GM23338 (cell line): ENCODE measurements at regions not wholly inside any gene's neighbourhood (a gene's known extent, or its start where the extent isn't known, plus 50 kb on each side); places are given as distances from the start of the nearest gene placed in this dataset.

Source experiments
- ATAC-seq: fragments of 200-7000 bp; cut with Tn5 transposase; 3 replicates; pipeline ENCODE4 v1.9.1; 2020
- DNase-seq: peaks from one replicate; pipeline ENCODE4 v3.0.0-alpha.2; 2015; ENCODE audit warnings: low spot score
- H2AFZ ChIP-seq: fragments of 200-600 bp; sonication (generic); 2 replicates; pipeline ENCODE4 v1.8.0; 2016; ENCODE audit warnings: antibody characterized with exemption, mild to moderate bottlenecking, moderate library complexity
- H3F3A ChIP-seq: fragments of 200-600 bp; sonication (generic); replicated peaks from 2 replicates; pipeline ENCODE4 v1.8.0; 2017; ENCODE audit warnings: antibody characterized with exemption, mixed run types, low read depth
- H3K27ac ChIP-seq: fragments of 200-600 bp; sonication (generic); 2 replicates; pipeline ENCODE4 v1.6.1; 2016; ENCODE audit warnings: low read depth
- H3K27me3 ChIP-seq: fragments of 200-600 bp; sonication (generic); 2 replicates; pipeline ENCODE4 v1.8.0; 2016; ENCODE audit warnings: mild to moderate bottlenecking, mixed run types, moderate library complexity; ENCODE audit not compliant: insufficient read depth
- H3K36me3 ChIP-seq: fragments of 200-600 bp; sonication (generic); 2 replicates; pipeline ENCODE4 v1.8.0; 2016; ENCODE audit warnings: mild to moderate bottlenecking; ENCODE audit not compliant: insufficient read depth
- H3K4me1 ChIP-seq: fragments of 200-600 bp; sonication (generic); 2 replicates; pipeline ENCODE4 v1.8.0; 2016; ENCODE audit warnings: mild to moderate bottlenecking, moderate library complexity; ENCODE audit not compliant: insufficient read depth
- H3K4me2 ChIP-seq: fragments of 200-600 bp; sonication (generic); 2 replicates; pipeline ENCODE4 v1.7.1; 2017; ENCODE audit warnings: mixed run types
- H3K4me3 ChIP-seq: fragments of 200-600 bp; sonication (generic); 2 replicates; pipeline ENCODE4 v1.6.1; 2016; ENCODE audit warnings: mixed run types
- H3K79me2 ChIP-seq: fragments of 200-600 bp; sonication (generic); replicated peaks from 2 replicates; pipeline ENCODE4 v1.8.0; 2017; ENCODE audit warnings: mild to moderate bottlenecking; ENCODE audit not compliant: insufficient read depth
- H3K9me2 ChIP-seq: fragments of 200-600 bp; sonication (generic); 2 replicates; pipeline ENCODE4 v1.8.0; 2017; ENCODE audit not compliant: insufficient read depth
- H4K20me1 ChIP-seq: fragments of 200-600 bp; sonication (generic); replicated peaks from 2 replicates; pipeline ENCODE4 v1.8.0; 2017; ENCODE audit warnings: mild to moderate bottlenecking; ENCODE audit not compliant: insufficient read depth
- H3K27ac Mint-ChIP-seq: 2 replicates; pipeline ENCODE4 v1.8.0; 2020; ENCODE audit warnings: inconsistent platforms, mild to moderate bottlenecking, moderate library complexity, mixed read lengths
- H3K27me3 Mint-ChIP-seq: 3 replicates; pipeline ENCODE4 v1.8.0; 2022; ENCODE audit warnings: low read depth, mild to moderate bottlenecking, moderate library complexity, mixed read lengths, inconsistent platforms; ENCODE audit not compliant: insufficient read depth, poor library complexity
- H3K36me3 Mint-ChIP-seq: 3 replicates; pipeline ENCODE4 v1.8.0; 2021; ENCODE audit warnings: low read depth, mild to moderate bottlenecking, inconsistent platforms, moderate library complexity, mixed read lengths
- H3K4me1 Mint-ChIP-seq: 3 replicates; pipeline ENCODE4 v1.8.0; 2020; ENCODE audit warnings: mild to moderate bottlenecking, inconsistent platforms, mixed read lengths
- H3K4me3 Mint-ChIP-seq: 3 replicates; pipeline ENCODE4 v1.8.0; 2021; ENCODE audit warnings: moderate library complexity, mild to moderate bottlenecking, inconsistent platforms, mixed read lengths
- H3K9me3 Mint-ChIP-seq: 3 replicates; pipeline ENCODE4 v1.8.0; 2020; ENCODE audit warnings: moderate library complexity, mild to moderate bottlenecking, inconsistent platforms, mixed read lengths
- CREB1 ChIP-seq: fragments of 250-450 bp; sonication (Bioruptor Pico); IDR thresholded peaks from 2 replicates; pipeline ENCODE4 v1.5.0; 2020; ENCODE audit warnings: low read depth, mild to moderate bottlenecking, moderate library complexity
- EZH2 ChIP-seq: fragments of 200-600 bp; sonication (generic); IDR thresholded peaks from one replicate; pipeline ENCODE4 v1.8.0; 2017; ENCODE audit warnings: antibody characterized with exemption, mild to moderate bottlenecking, low read depth; ENCODE audit not compliant: unreplicated experiment
- EZH2phosphoT487 ChIP-seq: fragments of 200-600 bp; sonication (generic); IDR thresholded peaks from one replicate; pipeline ENCODE4 v1.8.1; 2018; ENCODE audit warnings: antibody characterized with exemption; ENCODE audit not compliant: unreplicated experiment
- JUNB ChIP-seq: IDR thresholded peaks from one replicate; pipeline ENCODE4 v1.6.1; 2016; ENCODE audit warnings: antibody characterized with exemption; ENCODE audit not compliant: unreplicated experiment
- NANOG ChIP-seq: IDR thresholded peaks from 2 replicates; pipeline ENCODE4 v1.6.1; 2016; ENCODE audit warnings: antibody characterized with exemption, borderline replicate concordance
- POLR2AphosphoS5 ChIP-seq: IDR thresholded peaks from 2 replicates; pipeline ENCODE4 v1.6.1; 2016; ENCODE audit warnings: antibody characterized with exemption, low read depth
- REST ChIP-seq: IDR thresholded peaks from one replicate; pipeline ENCODE4 v1.6.1; 2018; ENCODE audit warnings: antibody characterized with exemption; ENCODE audit not compliant: unreplicated experiment
- STAT1 ChIP-seq: IDR thresholded peaks from one replicate; pipeline ENCODE4 v1.6.1; 2016; ENCODE audit warnings: antibody characterized with exemption; ENCODE audit not compliant: unreplicated experiment
- ZNF114 ChIP-seq: fragments of 250-450 bp; sonication (Bioruptor Pico); IDR thresholded peaks from 2 replicates; pipeline ENCODE4 v1.5.0; 2020; ENCODE audit warnings: mild to moderate bottlenecking, moderate library complexity
- ZNF331 ChIP-seq: fragments of 250-450 bp; sonication (Bioruptor Pico); IDR thresholded peaks from 2 replicates; pipeline ENCODE4 v1.5.0; 2020; ENCODE audit warnings: low read depth, mild to moderate bottlenecking, moderate library complexity
- TF ChIP-seq, protein P1 (sequence below), 2 experiments: fragments of 200-600 bp in 1 of 2; sonication (generic) in 1 of 2; conservative IDR thresholded peaks; 2 replicates each; pipeline versions ENCODE4 v1.5.1 to v1.6.1; 2016 to 2017; ENCODE audit warnings: antibody characterized with exemption in 2 of 2, low read depth in 2 of 2, mild to moderate bottlenecking in 2 of 2, moderate library complexity in 1 of 2
- TF ChIP-seq, protein P2 (sequence below): fragments of 250-450 bp; sonication (Bioruptor Pico); IDR thresholded peaks from 2 replicates; pipeline ENCODE4 v1.5.0; 2020; ENCODE audit warnings: mild to moderate bottlenecking, moderate library complexity
- TF ChIP-seq, protein P3 (sequence below): IDR thresholded peaks from 2 replicates; pipeline ENCODE4 v1.6.1; 2016; ENCODE audit warnings: antibody characterized with exemption

GRCh38 chr12:77337362-77337761, 272.0 kb upstream of the E2F7 start:
- H3K27me3 Mint-ChIP-seq: no peaks in the 10 kb centered on the region
- H3K4me3 Mint-ChIP-seq: no peak overlapping the region
- H3K36me3 Mint-ChIP-seq: no peaks in the 10 kb centered on the region
- no peak for DNase-seq
- H3F3A ChIP-seq: no peaks in the 10 kb centered on the region
- H2AFZ ChIP-seq: no peak overlapping the region
- no peaks in the 10 kb centered on the region for H3K9me3 Mint-ChIP-seq
- H3K36me3 ChIP-seq: no peaks in the 10 kb centered on the region
- H3K79me2 ChIP-seq: no peaks in the 10 kb centered on the region
- peaks cover 9% of the 10 kb centered on the region; the same call in 2 of the 3 replicates for H3K4me1 Mint-ChIP-seq
- no peak overlapping the region for H3K4me3 ChIP-seq
- no peak overlapping the region for H3K4me2 ChIP-seq
- ATAC-seq: peak; percentile 58
- H4K20me1 ChIP-seq: no peaks in the 10 kb centered on the region
- no peak overlapping the region for H3K27ac ChIP-seq
- H3K9me2 ChIP-seq: no peaks in the 10 kb centered on the region
- H3K27me3 ChIP-seq: no peaks in the 10 kb centered on the region
- TF ChIP-seq STAT1 (no peak), ZNF331 (CRISPR knock-in tag) (no peak), ZNF114 (no peak), CREB1 (no peak), POLR2AphosphoS5 (no peak), REST (no peak), EZH2 (no peak), NANOG (no peak), EZH2phosphoT487 (no peak), JUNB (no peak)
- TF ChIP-seq, protein P1, sequence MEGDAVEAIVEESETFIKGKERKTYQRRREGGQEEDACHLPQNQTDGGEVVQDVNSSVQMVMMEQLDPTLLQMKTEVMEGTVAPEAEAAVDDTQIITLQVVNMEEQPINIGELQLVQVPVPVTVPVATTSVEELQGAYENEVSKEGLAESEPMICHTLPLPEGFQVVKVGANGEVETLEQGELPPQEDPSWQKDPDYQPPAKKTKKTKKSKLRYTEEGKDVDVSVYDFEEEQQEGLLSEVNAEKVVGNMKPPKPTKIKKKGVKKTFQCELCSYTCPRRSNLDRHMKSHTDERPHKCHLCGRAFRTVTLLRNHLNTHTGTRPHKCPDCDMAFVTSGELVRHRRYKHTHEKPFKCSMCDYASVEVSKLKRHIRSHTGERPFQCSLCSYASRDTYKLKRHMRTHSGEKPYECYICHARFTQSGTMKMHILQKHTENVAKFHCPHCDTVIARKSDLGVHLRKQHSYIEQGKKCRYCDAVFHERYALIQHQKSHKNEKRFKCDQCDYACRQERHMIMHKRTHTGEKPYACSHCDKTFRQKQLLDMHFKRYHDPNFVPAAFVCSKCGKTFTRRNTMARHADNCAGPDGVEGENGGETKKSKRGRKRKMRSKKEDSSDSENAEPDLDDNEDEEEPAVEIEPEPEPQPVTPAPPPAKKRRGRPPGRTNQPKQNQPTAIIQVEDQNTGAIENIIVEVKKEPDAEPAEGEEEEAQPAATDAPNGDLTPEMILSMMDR (conservative IDR thresholded peaks at IDR 0.05; ENCODE audit: low read depth in 2 of 2): no peak
- TF ChIP-seq, protein P2, sequence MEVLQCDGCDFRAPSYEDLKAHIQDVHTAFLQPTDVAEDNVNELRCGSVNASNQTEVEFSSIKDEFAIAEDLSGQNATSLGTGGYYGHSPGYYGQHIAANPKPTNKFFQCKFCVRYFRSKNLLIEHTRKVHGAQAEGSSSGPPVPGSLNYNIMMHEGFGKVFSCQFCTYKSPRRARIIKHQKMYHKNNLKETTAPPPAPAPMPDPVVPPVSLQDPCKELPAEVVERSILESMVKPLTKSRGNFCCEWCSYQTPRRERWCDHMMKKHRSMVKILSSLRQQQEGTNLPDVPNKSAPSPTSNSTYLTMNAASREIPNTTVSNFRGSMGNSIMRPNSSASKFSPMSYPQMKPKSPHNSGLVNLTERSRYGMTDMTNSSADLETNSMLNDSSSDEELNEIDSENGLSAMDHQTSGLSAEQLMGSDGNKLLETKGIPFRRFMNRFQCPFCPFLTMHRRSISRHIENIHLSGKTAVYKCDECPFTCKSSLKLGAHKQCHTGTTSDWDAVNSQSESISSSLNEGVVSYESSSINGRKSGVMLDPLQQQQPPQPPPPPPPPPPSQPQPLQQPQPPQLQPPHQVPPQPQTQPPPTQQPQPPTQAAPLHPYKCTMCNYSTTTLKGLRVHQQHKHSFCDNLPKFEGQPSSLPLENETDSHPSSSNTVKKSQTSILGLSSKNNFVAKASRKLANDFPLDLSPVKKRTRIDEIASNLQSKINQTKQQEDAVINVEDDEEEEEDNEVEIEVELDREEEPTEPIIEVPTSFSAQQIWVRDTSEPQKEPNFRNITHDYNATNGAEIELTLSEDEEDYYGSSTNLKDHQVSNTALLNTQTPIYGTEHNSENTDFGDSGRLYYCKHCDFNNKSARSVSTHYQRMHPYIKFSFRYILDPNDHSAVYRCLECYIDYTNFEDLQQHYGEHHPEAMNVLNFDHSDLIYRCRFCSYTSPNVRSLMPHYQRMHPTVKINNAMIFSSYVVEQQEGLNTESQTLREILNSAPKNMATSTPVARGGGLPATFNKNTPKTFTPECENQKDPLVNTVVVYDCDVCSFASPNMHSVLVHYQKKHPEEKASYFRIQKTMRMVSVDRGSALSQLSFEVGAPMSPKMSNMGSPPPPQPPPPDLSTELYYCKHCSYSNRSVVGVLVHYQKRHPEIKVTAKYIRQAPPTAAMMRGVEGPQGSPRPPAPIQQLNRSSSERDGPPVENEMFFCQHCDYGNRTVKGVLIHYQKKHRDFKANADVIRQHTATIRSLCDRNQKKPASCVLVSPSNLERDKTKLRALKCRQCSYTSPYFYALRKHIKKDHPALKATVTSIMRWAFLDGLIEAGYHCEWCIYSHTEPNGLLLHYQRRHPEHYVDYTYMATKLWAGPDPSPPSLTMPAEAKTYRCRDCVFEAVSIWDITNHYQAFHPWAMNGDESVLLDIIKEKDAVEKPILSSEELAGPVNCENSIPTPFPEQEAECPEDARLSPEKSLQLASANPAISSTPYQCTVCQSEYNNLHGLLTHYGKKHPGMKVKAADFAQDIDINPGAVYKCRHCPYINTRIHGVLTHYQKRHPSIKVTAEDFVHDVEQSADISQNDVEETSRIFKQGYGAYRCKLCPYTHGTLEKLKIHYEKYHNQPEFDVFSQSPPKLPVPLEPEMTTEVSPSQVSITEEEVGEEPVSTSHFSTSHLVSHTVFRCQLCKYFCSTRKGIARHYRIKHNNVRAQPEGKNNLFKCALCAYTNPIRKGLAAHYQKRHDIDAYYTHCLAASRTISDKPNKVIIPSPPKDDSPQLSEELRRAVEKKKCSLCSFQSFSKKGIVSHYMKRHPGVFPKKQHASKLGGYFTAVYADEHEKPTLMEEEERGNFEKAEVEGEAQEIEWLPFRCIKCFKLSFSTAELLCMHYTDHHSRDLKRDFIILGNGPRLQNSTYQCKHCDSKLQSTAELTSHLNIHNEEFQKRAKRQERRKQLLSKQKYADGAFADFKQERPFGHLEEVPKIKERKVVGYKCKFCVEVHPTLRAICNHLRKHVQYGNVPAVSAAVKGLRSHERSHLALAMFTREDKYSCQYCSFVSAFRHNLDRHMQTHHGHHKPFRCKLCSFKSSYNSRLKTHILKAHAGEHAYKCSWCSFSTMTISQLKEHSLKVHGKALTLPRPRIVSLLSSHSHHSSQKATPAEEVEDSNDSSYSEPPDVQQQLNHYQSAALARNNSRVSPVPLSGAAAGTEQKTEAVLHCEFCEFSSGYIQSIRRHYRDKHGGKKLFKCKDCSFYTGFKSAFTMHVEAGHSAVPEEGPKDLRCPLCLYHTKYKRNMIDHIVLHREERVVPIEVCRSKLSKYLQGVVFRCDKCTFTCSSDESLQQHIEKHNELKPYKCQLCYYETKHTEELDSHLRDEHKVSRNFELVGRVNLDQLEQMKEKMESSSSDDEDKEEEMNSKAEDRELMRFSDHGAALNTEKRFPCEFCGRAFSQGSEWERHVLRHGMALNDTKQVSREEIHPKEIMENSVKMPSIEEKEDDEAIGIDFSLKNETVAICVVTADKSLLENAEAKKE (CRISPR knock-in tag): no peak
- TF ChIP-seq, protein P3, sequence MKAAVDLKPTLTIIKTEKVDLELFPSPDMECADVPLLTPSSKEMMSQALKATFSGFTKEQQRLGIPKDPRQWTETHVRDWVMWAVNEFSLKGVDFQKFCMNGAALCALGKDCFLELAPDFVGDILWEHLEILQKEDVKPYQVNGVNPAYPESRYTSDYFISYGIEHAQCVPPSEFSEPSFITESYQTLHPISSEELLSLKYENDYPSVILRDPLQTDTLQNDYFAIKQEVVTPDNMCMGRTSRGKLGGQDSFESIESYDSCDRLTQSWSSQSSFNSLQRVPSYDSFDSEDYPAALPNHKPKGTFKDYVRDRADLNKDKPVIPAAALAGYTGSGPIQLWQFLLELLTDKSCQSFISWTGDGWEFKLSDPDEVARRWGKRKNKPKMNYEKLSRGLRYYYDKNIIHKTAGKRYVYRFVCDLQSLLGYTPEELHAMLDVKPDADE: no peak
- H3K27ac Mint-ChIP-seq: no peak overlapping the region; the same call in 1 of the 2 replicates
- peaks cover 5% of the 10 kb centered on the region; the same call in 1 of the 2 replicates for H3K4me1 ChIP-seq
